ENCODE measurements at regions not wholly inside any gene's neighbourhood (a gene's known extent, or its start where the extent isn't known, plus 50 kb on each side); places are given as distances from the start of the nearest gene placed in this dataset.
"Not testable (repeated sequence)": the region's sequence is repeated elsewhere in the genome, so short reads cannot be mapped to it uniquely, and the experiment has no call there.

GRCh38 chr4:138112890-138113289 is 129.3 kb downstream of the SLC7A11 start:
- H3K79me1 ChIP-seq (ENCODE audit: low read depth in 1 of 2, low read length in 2 of 2); H3K4ac ChIP-seq (ENCODE audit: low read depth, low read length); H3K9me3 ChIP-seq (ENCODE audit: control insufficient read depth, insufficient read depth, low read length); H2AK9ac ChIP-seq (replicated peaks; ENCODE audit: low read depth, low read length, poor library complexity); H3K4me1 ChIP-seq (ENCODE audit: control insufficient read depth, insufficient read depth, low read length); H2AFZ ChIP-seq (replicated peaks; ENCODE audit: low read length, poor library complexity); ATAC-seq (ENCODE audit: low read depth); BruUV-seq (replicated peaks); H3K36me3 ChIP-seq (ENCODE audit: control insufficient read depth, insufficient read depth, low read length); H4K91ac ChIP-seq (ENCODE audit: insufficient read depth, low read depth, low read length); dilution Hi-C loops (cut with HindIII; ENCODE audit: low sequenced_read_pairs, unreplicated experiment); H3K27me3 ChIP-seq (ENCODE audit: control insufficient read depth, insufficient read depth, low read length); H4K20me1 ChIP-seq (ENCODE audit: insufficient read depth, low read length); POLR2A ChIA-PET (ENCODE audit: unreplicated experiment); H3K14ac ChIP-seq (replicated peaks; ENCODE audit: low read depth, low read length); H2BK5ac ChIP-seq (ENCODE audit: low read depth, low read length, poor library complexity, severe bottlenecking); intact Hi-C loops (cut with micrococcal nuclease); H4K8ac ChIP-seq (ENCODE audit: low read depth in 2 of 2, low read length in 2 of 2); H3K4me3 ChIP-seq (ENCODE audit: insufficient read depth, low read depth, low read length); H3K4me2 ChIP-seq (ENCODE audit: low read depth, low read length); H2BK20ac ChIP-seq (ENCODE audit: low read depth, low read length); DNase-seq; H4K5ac ChIP-seq (ENCODE audit: low read depth, low read length); H3K18ac ChIP-seq (ENCODE audit: low read depth, low read length); in situ Hi-C loops (cut with MboI; ENCODE audit: low sequenced_read_pairs); H2BK15ac ChIP-seq (ENCODE audit: low read depth, low read length); H3K9ac ChIP-seq (ENCODE audit: low read depth, low read length); H3K9me1 ChIP-seq (ENCODE audit: insufficient read depth, low read length); H3K27ac ChIP-seq (ENCODE audit: insufficient read depth, low read length); H2AK5ac ChIP-seq (ENCODE audit: low read depth, low read length); H2BK120ac ChIP-seq (ENCODE audit: low read depth, low read length); H3K23ac ChIP-seq (ENCODE audit: low read depth, low read length); H3K56ac ChIP-seq (ENCODE audit: extremely low read depth, insufficient read depth, low read length): not testable (repeated sequence)
- CTCF ChIA-PET = interaction anchor here (0.7 kb wide), 1 partner anchor 9 kb away, joined by 5 read pairs; no protein-coding TSS in a partner anchor
- WGBS, 2 experiments (ENCODE audit: extremely low coverage in 2 of 2, insufficient read length in 1 of 2) = 100% methylated on average over 5 of the region's 8 CpGs; no CpG with 5 or more reads in 1 of the 2 experiments

Data from IMR-90 (cell line).